ENCODE measurements at regions not wholly inside any gene's neighbourhood (a gene's known extent, or its start where the extent isn't known, plus 50 kb on each side); places are given as distances from the start of the nearest gene placed in this dataset.

DNA sequence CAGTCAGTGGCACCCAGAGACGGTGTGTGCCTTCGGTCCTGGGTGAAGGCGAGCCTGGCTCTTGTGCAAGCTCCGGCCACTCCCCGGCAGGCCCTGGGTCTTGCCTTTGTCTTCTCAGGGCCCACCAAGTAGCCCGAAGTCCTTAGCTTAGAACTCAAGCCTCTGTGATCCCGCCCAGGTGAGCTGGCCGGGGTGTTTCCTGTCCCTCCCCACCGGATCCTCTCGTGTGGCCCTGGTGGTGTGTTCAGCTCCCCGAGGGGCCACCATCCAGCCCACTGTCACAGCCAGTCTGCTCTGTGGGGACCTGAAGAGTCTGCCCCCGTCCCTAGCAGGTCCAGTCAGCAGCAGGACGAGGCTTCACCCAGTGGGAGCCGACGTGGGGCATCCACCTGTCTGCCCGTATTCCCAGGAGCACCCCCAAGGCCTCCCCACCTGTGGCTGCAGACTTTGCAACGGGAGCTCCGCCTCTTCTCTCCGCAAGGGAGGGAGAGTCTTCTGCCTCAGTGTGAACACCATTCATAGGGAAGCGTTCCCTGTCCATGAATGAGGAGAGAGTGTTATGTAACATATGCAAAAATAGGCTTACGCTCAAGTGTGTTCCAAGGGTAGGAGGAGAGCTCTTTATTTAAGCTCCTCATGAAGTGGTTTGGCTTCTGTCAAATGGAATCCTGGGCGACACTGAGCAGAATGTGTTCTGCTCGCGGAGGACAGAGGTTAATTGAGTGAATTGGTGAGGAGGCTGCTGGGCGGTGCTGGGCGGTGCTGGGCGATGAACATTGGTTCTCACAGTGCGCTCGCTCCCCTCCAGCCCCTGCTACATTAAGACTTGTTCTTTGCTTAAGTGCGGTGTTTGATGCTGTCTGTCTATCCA is 108.9 kb downstream of the CRYAA start:
- TF ChIP-seq EZH2phosphoT487 (IDR thresholded peaks at IDR 0.05; ENCODE audit: borderline replicate concordance, low read length) (no peak), EZH2 (IDR thresholded peaks at IDR 0.05; ENCODE audit: low read length, unreplicated experiment) (no peak)
- TF ChIP-seq, protein P1, sequence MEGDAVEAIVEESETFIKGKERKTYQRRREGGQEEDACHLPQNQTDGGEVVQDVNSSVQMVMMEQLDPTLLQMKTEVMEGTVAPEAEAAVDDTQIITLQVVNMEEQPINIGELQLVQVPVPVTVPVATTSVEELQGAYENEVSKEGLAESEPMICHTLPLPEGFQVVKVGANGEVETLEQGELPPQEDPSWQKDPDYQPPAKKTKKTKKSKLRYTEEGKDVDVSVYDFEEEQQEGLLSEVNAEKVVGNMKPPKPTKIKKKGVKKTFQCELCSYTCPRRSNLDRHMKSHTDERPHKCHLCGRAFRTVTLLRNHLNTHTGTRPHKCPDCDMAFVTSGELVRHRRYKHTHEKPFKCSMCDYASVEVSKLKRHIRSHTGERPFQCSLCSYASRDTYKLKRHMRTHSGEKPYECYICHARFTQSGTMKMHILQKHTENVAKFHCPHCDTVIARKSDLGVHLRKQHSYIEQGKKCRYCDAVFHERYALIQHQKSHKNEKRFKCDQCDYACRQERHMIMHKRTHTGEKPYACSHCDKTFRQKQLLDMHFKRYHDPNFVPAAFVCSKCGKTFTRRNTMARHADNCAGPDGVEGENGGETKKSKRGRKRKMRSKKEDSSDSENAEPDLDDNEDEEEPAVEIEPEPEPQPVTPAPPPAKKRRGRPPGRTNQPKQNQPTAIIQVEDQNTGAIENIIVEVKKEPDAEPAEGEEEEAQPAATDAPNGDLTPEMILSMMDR (conservative IDR thresholded peaks at IDR 0.05; ENCODE audit: low read depth, low read length), result no peak
